WI38 (cell line): ENCODE measurements at regions not wholly inside any gene's neighbourhood (a gene's known extent, or its start where the extent isn't known, plus 50 kb on each side); places are given as distances from the start of the nearest gene placed in this dataset.

Experiments
- H3K4me3 ChIP-seq: 2 replicates; pipeline ENCODE4 v1.5.1; 2011; ENCODE audit warnings: low read depth, mild to moderate bottlenecking, control low read depth, low read length
- TF ChIP-seq, protein P1 (sequence below): IDR thresholded peaks from 2 replicates; pipeline ENCODE4 v1.5.1; 2012; ENCODE audit warnings: low read depth, mild to moderate bottlenecking, control low read depth, low read length

DNA sequence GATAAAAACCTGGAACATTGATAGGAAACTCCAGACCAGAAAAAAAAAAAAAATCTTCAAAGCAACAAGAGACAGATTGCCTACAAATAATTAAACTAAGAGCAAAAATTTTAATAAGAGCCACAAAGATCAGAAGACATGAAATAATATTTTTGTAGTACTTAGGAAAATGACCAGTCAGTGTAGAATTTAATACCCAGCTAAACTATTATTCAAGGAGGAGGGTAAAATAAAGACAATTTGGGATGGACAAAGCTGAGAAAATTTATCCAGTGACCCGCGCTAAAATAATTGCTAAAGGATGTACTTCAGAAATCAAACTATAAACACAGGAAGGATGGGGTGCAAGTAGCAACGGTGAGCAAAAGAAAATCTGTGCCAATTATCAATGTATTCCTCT, 133.2 kb downstream of the AQP9 start:
- TF ChIP-seq, protein P1, sequence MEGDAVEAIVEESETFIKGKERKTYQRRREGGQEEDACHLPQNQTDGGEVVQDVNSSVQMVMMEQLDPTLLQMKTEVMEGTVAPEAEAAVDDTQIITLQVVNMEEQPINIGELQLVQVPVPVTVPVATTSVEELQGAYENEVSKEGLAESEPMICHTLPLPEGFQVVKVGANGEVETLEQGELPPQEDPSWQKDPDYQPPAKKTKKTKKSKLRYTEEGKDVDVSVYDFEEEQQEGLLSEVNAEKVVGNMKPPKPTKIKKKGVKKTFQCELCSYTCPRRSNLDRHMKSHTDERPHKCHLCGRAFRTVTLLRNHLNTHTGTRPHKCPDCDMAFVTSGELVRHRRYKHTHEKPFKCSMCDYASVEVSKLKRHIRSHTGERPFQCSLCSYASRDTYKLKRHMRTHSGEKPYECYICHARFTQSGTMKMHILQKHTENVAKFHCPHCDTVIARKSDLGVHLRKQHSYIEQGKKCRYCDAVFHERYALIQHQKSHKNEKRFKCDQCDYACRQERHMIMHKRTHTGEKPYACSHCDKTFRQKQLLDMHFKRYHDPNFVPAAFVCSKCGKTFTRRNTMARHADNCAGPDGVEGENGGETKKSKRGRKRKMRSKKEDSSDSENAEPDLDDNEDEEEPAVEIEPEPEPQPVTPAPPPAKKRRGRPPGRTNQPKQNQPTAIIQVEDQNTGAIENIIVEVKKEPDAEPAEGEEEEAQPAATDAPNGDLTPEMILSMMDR, result no peak
- H3K4me3 ChIP-seq, result no peak overlapping the region

DNA sequence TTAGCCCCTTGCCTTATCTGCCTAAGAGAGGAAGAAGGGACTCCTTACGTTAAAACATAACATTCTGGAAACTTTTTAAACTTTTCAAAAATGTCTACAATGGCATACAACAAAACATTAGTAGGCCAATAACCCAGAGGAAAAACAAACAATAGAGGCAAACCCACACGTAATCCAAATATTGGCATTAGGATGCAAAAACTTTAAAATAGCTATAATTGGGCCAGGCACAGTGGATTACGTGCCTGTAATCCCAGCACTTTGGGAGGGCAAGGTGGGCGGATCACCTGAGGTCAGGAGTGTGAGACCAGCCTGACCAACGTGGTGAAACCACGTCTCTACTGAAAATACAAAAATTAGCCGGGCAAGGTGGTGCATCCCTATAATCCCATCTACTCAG, 134.9 kb downstream of the AQP9 start:
- no peak overlapping the region for H3K4me3 ChIP-seq
- TF ChIP-seq, protein P1, result no peak

- TF ChIP-seq, protein P1, result no peak
These were observed 136.7 kb downstream of the AQP9 start for GRCh38 chr15:58274885-58275284.

DNA sequence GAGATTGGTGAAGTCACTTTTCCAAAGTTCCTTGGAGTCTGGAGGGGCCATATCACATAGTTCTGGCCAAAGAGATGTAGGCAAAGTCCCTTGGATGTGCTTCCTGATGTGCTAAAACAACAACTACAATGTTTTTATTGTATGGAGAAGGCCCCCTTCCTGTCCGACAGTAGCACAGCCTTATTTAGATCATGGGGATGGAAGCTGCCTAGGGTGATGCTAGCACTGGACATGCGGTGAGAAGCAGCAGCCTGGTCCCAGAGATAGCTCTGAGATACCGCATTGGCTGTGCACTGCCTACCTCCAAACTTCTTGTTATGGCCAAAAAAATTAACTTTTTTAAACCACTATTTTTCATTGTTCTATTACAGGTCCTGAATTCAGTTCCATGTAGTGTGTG, 137.6 kb downstream of the AQP9 start:
- TF ChIP-seq, protein P1, result no peak
- no peak overlapping the region for H3K4me3 ChIP-seq

More at GRCh38 chr15:58274885-58275284, 136.7 kb downstream of the AQP9 start:
- no peak overlapping the region for H3K4me3 ChIP-seq

GRCh38 chr15:58276924-58277323, 138.7 kb downstream of the AQP9 start:
- TF ChIP-seq, protein P1, result no peak
- no peak overlapping the region for H3K4me3 ChIP-seq

GRCh38 chr15:58277333-58277732, 139.2 kb downstream of the AQP9 start:
- H3K4me3 ChIP-seq, result no peak overlapping the region
- TF ChIP-seq, protein P1, result no peak

GRCh38 chr15:58279106-58279505, 140.9 kb downstream of the AQP9 start:
- H3K4me3 ChIP-seq, result no peak overlapping the region
- TF ChIP-seq, protein P1, result no peak
